Kidney epithelial cell (primary cell): ENCODE measurements at regions not wholly inside any gene's neighbourhood (a gene's known extent, or its start where the extent isn't known, plus 50 kb on each side); places are given as distances from the start of the nearest gene placed in this dataset.

Experiments used
- DNase-seq: peaks from one replicate; pipeline ENCODE4 v3.0.0-alpha.2; 2010; ENCODE audit warnings: low read depth
- H3K27me3 ChIP-seq: 2 replicates; pipeline ENCODE4 v1.6.0; 2011; ENCODE audit warnings: low read length; ENCODE audit not compliant: control insufficient read depth, insufficient read depth
- H3K36me3 ChIP-seq: 2 replicates; pipeline ENCODE4 v1.5.1; 2011; ENCODE audit warnings: low read length; ENCODE audit not compliant: control insufficient read depth, insufficient read depth
- H3K4me3 ChIP-seq: 2 replicates; pipeline ENCODE4 v1.5.1; 2011; ENCODE audit warnings: low read depth, mild to moderate bottlenecking, control low read depth, low read length
- TF ChIP-seq, protein P1 (sequence below): IDR thresholded peaks from 2 replicates; pipeline ENCODE4 v1.5.1; 2011; ENCODE audit warnings: mild to moderate bottlenecking, moderate library complexity, low read length, control low read depth, inconsistent platforms; ENCODE audit not compliant: insufficient read depth, poor library complexity, severe bottlenecking

DNA sequence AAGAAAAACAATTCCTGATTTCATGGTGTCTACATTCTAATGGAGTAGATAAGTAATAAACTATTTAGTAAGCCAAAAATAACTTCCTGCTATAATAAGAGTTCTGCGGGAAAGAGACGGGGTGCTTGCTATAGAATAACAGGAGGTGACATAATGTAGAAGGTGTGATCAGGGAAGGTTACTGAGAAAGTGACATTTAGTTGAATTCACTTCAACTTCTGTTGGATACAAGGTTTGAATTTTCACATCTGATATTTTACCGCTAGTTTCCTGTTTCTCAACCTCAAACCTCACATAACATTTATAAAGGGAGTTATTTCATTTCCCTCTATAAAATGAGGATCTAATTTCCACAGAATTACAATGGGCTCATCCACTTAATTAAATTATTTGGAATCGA lies 102.3 kb upstream of the GBE1 start:
- H3K36me3 ChIP-seq, result no peaks in the 10 kb centered on the region
- H3K4me3 ChIP-seq, result no peak overlapping the region
- DNase-seq, result no peak
- TF ChIP-seq, protein P1, sequence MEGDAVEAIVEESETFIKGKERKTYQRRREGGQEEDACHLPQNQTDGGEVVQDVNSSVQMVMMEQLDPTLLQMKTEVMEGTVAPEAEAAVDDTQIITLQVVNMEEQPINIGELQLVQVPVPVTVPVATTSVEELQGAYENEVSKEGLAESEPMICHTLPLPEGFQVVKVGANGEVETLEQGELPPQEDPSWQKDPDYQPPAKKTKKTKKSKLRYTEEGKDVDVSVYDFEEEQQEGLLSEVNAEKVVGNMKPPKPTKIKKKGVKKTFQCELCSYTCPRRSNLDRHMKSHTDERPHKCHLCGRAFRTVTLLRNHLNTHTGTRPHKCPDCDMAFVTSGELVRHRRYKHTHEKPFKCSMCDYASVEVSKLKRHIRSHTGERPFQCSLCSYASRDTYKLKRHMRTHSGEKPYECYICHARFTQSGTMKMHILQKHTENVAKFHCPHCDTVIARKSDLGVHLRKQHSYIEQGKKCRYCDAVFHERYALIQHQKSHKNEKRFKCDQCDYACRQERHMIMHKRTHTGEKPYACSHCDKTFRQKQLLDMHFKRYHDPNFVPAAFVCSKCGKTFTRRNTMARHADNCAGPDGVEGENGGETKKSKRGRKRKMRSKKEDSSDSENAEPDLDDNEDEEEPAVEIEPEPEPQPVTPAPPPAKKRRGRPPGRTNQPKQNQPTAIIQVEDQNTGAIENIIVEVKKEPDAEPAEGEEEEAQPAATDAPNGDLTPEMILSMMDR, result no peak
- H3K27me3 ChIP-seq, result no peaks in the 10 kb centered on the region

DNA sequence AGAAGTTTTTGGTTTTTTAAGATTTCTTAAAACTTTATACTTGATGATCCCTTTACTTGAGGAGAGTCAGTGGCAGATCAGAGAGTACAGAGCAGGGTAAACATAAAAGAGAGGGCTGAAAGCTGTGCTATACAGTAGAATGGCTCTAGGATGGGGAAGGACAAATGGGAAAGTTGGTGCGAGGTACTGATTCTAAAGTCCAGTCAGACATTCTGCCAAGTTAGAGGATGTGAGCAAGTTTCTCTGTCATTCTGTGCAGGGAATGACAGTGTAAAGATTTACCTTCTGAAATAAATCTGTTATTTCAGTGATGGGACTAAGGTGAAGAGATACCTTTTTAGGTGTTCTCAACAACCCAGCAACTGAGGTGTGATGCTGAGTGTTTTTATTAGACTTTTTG lies 100.1 kb upstream of the GBE1 start:
- no peaks in the 10 kb centered on the region for H3K27me3 ChIP-seq
- TF ChIP-seq, protein P1, result no peak
- no peak for DNase-seq
- H3K36me3 ChIP-seq, result no peaks in the 10 kb centered on the region
- H3K4me3 ChIP-seq, result no peak overlapping the region

DNA sequence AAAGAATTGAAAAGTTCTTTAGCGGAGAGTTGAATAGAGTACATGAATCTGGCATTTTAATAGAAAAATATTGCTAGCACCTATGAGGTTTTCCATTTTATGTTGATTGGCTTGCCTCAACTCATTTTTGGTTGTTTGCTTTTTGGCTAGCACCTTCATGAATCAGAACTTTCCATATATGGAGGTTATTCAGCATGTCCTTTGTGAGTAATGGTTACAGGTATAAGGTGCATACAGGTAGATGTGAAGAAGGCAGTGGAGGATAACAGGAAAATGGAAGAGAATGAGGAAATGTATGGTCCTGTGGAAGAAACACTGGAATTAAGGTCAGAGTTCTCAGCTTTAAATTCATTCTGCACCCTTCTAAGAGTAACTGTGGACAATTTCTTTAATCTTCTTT lies 98.1 kb upstream of the GBE1 start:
- TF ChIP-seq, protein P1, result no peak
- Histone ChIP-seq H3K4me3 (no peak overlapping the region), H3K36me3 (no peaks in the 10 kb centered on the region), H3K27me3 (no peaks in the 10 kb centered on the region)
- DNase-seq, result no peak

DNA sequence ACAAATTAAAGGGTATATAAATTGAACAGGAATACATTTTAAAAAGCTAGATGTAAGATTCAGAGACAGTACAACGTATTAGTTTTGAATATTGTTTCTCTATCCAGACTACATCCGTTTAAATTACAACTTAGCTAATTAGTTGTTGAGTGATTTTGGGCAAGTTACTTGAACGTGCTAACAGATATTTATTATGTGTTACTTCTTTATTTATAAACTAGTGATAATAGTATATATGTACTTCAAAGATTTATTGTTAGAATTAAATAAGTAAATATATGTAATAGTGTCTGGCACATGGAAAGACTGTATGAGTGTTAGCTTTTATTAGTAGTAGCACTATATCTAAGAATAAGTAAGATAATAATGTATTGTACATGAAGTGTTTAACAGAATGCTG lies 92.0 kb upstream of the GBE1 start:
- no peak overlapping the region for H3K4me3 ChIP-seq
- no peaks in the 10 kb centered on the region for H3K36me3 ChIP-seq
- DNase-seq, result no peak
- no peaks in the 10 kb centered on the region for H3K27me3 ChIP-seq
- TF ChIP-seq, protein P1, result no peak

DNA sequence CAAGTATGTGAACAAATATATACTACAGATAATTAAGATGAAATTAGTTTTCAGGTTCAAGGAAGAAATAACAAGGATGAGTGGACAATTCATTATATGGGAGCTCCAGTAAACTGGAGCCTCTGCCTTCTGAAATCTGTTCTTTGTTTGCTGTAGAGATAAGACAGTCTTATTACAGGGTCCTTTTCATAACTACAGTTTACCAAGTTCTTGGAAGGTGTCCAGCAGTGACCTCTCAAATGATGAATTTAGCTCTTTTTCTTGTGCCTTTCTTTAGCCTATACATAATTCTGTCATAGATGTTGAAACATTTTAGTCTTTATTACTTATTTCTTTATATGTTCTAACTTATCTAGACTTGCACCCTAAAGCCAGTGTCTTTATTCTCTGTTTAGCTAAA lies 89.7 kb upstream of the GBE1 start:
- no peak for DNase-seq
- TF ChIP-seq, protein P1, result no peak
- no peaks in the 10 kb centered on the region for H3K27me3 ChIP-seq
- no peak overlapping the region for H3K4me3 ChIP-seq
- no peaks in the 10 kb centered on the region for H3K36me3 ChIP-seq

DNA sequence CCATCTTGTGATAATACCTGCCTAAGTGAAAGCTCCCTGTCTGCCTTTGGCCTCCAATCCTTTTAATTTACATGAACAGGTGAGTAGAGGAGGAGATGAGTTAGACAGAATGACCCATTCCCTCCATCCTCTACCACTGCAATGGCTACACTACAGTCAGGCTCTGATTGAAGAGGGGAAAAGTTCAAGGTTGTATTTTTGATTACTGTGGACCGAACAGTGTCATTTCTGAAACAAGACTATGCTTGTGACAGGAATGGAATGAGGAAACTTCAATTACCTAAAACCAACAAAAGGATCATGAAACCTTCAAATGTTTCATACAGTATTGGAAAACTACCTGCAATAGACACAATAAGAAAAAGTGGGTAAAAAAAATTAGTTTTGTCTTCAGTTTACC lies 85.5 kb upstream of the GBE1 start:
- Histone ChIP-seq H3K36me3 (no peaks in the 10 kb centered on the region), H3K4me3 (no peak overlapping the region), H3K27me3 (no peaks in the 10 kb centered on the region)
- TF ChIP-seq, protein P1, result no peak
- no peak for DNase-seq
